Body of pancreas (tissue), 4 donors: ENCODE measurements at regions not wholly inside any gene's neighbourhood (a gene's known extent, or its start where the extent isn't known, plus 50 kb on each side); places are given as distances from the start of the nearest gene placed in this dataset.

Source experiments
- CTCF ChIP-seq, 7 experiments: fragments of 450-650 bp in 4 of 7; fragments of 200-600 bp in 3 of 7; sonication (generic) in 3 of 7; IDR thresholded peaks; one replicate each; pipeline ENCODE4 v1.5.1; 2016 to 2019; ENCODE audit warnings: antibody characterized with exemption in 7 of 7
- POLR2A ChIP-seq, 3 donors: fragments of 450-650 bp; IDR thresholded peaks; one replicate each; pipeline ENCODE4 v1.6.1; 2016; ENCODE audit warnings: antibody characterized with exemption in 3 of 3, mild to moderate bottlenecking in 2 of 3

GRCh38 chr1:83011265-83011664 lies 987.7 kb downstream of the TTLL7 start:
- TF ChIP-seq CTCF (IDR thresholded peaks at IDR 0.05): no peak
- no peak for TF ChIP-seq POLR2A (IDR thresholded peaks at IDR 0.05)
